ENCODE measurements at regions not wholly inside any gene's neighbourhood (a gene's known extent, or its start where the extent isn't known, plus 50 kb on each side); places are given as distances from the start of the nearest gene placed in this dataset.

DNA sequence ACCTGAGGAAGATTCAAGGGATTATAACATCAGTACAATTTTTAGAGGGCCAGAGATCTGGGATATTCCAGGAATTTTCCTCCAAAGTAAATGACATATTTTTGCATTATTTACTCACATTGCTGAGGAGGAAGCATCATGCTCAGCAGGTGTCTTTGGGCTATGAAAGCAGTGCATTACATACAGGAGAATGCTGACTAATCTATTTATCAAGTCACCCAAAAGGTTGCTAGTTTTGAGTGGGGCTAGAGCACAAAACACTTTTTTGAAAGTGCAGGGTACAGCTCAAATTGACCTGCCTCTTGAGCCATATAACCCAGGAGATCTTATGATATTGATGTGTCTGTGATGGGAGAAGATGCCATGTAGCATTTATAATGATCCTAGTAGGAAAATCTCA lies 603.1 kb downstream of the POM121L12 start:
- Histone ChIP-seq H3K9me3 (replicated peaks in 1 of 2; ENCODE audit: control insufficient read depth in 1 of 2, insufficient read depth in 1 of 2, low read length in 2 of 2) (peaks cover 17 to 26% of the 10 kb centered on the region in 2 donors), H3K4me2 (replicated peaks; ENCODE audit: extremely low read depth, low read length, poor library complexity, severe bottlenecking) (no peak overlapping the region), H3K4me1 (ENCODE audit: control insufficient read depth in 1 of 2, insufficient read depth in 2 of 2, low read length in 2 of 2) (no peaks in the 10 kb centered on the region), H2AFZ (ENCODE audit: insufficient read depth, low read depth, low read length, poor library complexity, severe bottlenecking) (no peak overlapping the region), H3K4me3 (replicated peaks in 1 of 3; ENCODE audit: low read depth in 2 of 3, low read length in 3 of 3) (no peak overlapping the region), H3K9ac (ENCODE audit: insufficient read depth, low read length, poor library complexity, severe bottlenecking) (no peak overlapping the region), H3K27ac (ENCODE audit: low read depth in 1 of 2, low read length in 2 of 2) (no peak overlapping the region), H4K20me1 (ENCODE audit: insufficient read depth, low read length) (no peaks in the 10 kb centered on the region), H3K36me3 (replicated peaks in 1 of 2; ENCODE audit: control insufficient read depth in 1 of 2, insufficient read depth in 2 of 2, low read length in 2 of 2) (no peaks in the 10 kb centered on the region), H3K27me3 (ENCODE audit: control insufficient read depth in 2 of 2, insufficient read depth in 2 of 2, low read length in 2 of 2) (no peaks in the 10 kb centered on the region), H3K79me2 (ENCODE audit: insufficient read depth, low read length) (no peaks in the 10 kb centered on the region)
- no peak overlapping the region for H3K27ac Mint-ChIP-seq
- DNase-seq, result no peak
- intact Hi-C loops (cut with micrococcal nuclease), result no loop called here
- H3K4me1 Mint-ChIP-seq, result no peaks in the 10 kb centered on the region
- peaks cover 2 to 14% (median 4%) of the 10 kb centered on the region in 7 donors for H3K9me3 Mint-ChIP-seq
- TF ChIP-seq, protein P1, sequence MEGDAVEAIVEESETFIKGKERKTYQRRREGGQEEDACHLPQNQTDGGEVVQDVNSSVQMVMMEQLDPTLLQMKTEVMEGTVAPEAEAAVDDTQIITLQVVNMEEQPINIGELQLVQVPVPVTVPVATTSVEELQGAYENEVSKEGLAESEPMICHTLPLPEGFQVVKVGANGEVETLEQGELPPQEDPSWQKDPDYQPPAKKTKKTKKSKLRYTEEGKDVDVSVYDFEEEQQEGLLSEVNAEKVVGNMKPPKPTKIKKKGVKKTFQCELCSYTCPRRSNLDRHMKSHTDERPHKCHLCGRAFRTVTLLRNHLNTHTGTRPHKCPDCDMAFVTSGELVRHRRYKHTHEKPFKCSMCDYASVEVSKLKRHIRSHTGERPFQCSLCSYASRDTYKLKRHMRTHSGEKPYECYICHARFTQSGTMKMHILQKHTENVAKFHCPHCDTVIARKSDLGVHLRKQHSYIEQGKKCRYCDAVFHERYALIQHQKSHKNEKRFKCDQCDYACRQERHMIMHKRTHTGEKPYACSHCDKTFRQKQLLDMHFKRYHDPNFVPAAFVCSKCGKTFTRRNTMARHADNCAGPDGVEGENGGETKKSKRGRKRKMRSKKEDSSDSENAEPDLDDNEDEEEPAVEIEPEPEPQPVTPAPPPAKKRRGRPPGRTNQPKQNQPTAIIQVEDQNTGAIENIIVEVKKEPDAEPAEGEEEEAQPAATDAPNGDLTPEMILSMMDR (IDR thresholded peaks at IDR 0.05), result no peak
- H3K36me3 Mint-ChIP-seq, result no peaks in the 10 kb centered on the region
- H3K4me3 Mint-ChIP-seq, result no peak overlapping the region
- H3K27me3 Mint-ChIP-seq (ENCODE audit: low read depth in 3 of 3), result no peaks in the 10 kb centered on the region

DNA sequence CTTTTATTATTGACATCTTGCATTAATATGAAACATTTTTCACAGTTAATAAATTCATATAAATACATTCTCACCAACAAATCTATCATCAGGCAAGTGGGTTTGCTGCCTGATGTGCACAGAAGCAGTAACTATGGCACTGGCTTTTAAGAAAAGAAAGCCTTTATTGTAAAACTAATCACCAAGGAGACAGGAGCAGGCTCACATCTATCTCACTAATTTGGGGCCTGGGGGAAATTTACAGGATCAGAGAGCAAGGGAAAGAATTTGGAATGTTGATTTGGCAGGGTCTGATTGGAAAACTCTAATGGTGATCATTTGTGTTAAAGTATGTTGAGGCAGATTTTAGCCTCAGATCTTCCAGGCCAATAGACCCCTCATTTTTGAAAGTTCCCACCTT lies 605.7 kb downstream of the POM121L12 start:
- Mint-ChIP-seq H3K36me3 (no peaks in the 10 kb centered on the region), H3K4me1 (no peaks in the 10 kb centered on the region), H3K27me3 (ENCODE audit: low read depth in 3 of 3) (no peaks in the 10 kb centered on the region), H3K9me3 (peaks cover 0 to 11% (median 2%) of the 10 kb centered on the region in 7 donors), H3K4me3 (no peak overlapping the region), H3K27ac (no peak overlapping the region)
- no peak overlapping the region for H3K4me2 ChIP-seq (replicated peaks; ENCODE audit: extremely low read depth, low read length, poor library complexity, severe bottlenecking)
- intact Hi-C loops (cut with micrococcal nuclease), result no loop called here
- no peaks in the 10 kb centered on the region for H3K36me3 ChIP-seq (replicated peaks in 1 of 2; ENCODE audit: control insufficient read depth in 1 of 2, insufficient read depth in 2 of 2, low read length in 2 of 2)
- no peaks in the 10 kb centered on the region for H3K27me3 ChIP-seq (ENCODE audit: control insufficient read depth in 2 of 2, insufficient read depth in 2 of 2, low read length in 2 of 2)
- H2AFZ ChIP-seq (ENCODE audit: insufficient read depth, low read depth, low read length, poor library complexity, severe bottlenecking), result no peak overlapping the region
- TF ChIP-seq, protein P1 (IDR thresholded peaks at IDR 0.05), result no peak
- H3K4me1 ChIP-seq (ENCODE audit: control insufficient read depth in 1 of 2, insufficient read depth in 2 of 2, low read length in 2 of 2), result no peaks in the 10 kb centered on the region
- no peak overlapping the region for H3K4me3 ChIP-seq (replicated peaks in 1 of 3; ENCODE audit: low read depth in 2 of 3, low read length in 3 of 3)
- no peaks in the 10 kb centered on the region for H3K79me2 ChIP-seq (ENCODE audit: insufficient read depth, low read length)
- H4K20me1 ChIP-seq (ENCODE audit: insufficient read depth, low read length), result no peaks in the 10 kb centered on the region
- H3K27ac ChIP-seq (ENCODE audit: low read depth in 1 of 2, low read length in 2 of 2), result no peak overlapping the region
- H3K9ac ChIP-seq (ENCODE audit: insufficient read depth, low read length, poor library complexity, severe bottlenecking), result no peak overlapping the region
- H3K9me3 ChIP-seq (replicated peaks in 1 of 2; ENCODE audit: control insufficient read depth in 1 of 2, insufficient read depth in 1 of 2, low read length in 2 of 2), result peaks cover 12 to 21% of the 10 kb centered on the region in 2 donors
- DNase-seq, result no peak

All from CD14-positive monocyte (primary cell).